ENCODE measurements at regions not wholly inside any gene's neighbourhood (a gene's known extent, or its start where the extent isn't known, plus 50 kb on each side); places are given as distances from the start of the nearest gene placed in this dataset.

DNA sequence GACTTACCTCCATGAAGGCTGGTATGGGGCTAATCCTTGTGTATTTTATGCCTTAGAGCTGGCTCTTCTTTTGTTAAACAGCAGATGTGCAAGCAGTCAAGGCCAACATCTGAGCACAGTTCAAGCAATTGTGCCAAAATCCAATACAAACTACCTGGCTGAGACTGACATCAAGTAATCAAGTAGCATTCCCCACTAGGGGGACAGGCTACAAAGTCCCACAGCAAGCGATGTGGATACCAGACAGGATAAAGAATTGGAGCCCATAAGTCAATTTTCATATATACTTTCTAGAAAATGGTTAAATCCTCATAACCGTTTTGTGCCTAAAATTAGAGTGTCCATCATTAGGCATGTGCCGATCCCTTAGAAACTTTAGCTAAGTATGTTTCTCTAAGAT lies 675.8 kb downstream of the DIAPH3 start:
- TF ChIP-seq POLR2A (IDR thresholded peaks at IDR 0.05; ENCODE audit: low read depth): no peak
- TF ChIP-seq, protein P1, sequence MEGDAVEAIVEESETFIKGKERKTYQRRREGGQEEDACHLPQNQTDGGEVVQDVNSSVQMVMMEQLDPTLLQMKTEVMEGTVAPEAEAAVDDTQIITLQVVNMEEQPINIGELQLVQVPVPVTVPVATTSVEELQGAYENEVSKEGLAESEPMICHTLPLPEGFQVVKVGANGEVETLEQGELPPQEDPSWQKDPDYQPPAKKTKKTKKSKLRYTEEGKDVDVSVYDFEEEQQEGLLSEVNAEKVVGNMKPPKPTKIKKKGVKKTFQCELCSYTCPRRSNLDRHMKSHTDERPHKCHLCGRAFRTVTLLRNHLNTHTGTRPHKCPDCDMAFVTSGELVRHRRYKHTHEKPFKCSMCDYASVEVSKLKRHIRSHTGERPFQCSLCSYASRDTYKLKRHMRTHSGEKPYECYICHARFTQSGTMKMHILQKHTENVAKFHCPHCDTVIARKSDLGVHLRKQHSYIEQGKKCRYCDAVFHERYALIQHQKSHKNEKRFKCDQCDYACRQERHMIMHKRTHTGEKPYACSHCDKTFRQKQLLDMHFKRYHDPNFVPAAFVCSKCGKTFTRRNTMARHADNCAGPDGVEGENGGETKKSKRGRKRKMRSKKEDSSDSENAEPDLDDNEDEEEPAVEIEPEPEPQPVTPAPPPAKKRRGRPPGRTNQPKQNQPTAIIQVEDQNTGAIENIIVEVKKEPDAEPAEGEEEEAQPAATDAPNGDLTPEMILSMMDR (IDR thresholded peaks at IDR 0.05): no peak
